ENCODE measurements at regions not wholly inside any gene's neighbourhood (a gene's known extent, or its start where the extent isn't known, plus 50 kb on each side); places are given as distances from the start of the nearest gene placed in this dataset.
"Not testable (repeated sequence)": the region's sequence is repeated elsewhere in the genome, so short reads cannot be mapped to it uniquely, and the experiment has no call there.

- DNase-seq, result not testable (repeated sequence)
Measured at GRCh38 chr21:10368323-10368798, 153.0 kb upstream of the TPTE start.

GRCh38 chr21:10369289-10369688 is 152.1 kb upstream of the TPTE start:
- DNase-seq, result not testable (repeated sequence)

DNA sequence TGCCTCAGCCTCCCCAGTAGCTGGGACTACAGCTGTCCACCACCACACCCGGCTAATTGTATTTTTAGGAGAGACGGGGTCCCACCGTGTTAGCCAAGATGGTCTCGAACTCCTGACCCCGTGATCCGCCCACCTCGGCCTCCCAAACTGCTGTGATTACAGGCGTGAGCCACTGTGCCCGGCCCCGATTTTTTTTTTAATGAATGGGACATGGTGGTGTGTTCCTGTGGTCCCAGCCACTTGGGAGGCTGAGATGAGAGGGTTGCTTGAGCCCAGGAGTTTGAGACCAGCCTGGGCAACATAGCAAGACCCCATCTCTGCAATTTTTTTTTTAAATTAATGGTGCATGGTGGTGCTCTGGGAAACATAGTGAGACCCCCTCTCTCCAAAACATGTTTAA is 143.6 kb upstream of the TPTE start:
- not testable (repeated sequence) for DNase-seq

GRCh38 chr21:10379816-10380215 is 141.6 kb upstream of the TPTE start:
- not testable (repeated sequence) for DNase-seq

DNA sequence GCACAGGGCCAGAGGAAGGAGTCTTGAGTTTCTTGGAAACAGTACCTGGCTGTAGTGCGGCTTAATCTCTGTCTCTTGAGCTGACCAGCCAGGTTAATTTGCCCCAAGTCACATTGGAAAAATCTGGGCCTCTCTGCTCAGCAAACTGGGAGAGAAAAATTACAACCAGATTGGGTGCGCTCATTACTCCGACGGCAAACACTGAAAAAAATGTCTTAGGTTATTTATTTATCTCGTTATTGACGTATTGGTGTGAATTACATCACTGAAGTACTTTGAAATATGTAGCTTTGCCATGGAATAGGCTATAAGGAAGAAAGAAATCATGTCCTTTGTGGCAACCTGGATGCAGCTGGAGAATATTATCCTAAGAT is 139.7 kb upstream of the TPTE start:
- not testable (repeated sequence) for DNase-seq

DNA sequence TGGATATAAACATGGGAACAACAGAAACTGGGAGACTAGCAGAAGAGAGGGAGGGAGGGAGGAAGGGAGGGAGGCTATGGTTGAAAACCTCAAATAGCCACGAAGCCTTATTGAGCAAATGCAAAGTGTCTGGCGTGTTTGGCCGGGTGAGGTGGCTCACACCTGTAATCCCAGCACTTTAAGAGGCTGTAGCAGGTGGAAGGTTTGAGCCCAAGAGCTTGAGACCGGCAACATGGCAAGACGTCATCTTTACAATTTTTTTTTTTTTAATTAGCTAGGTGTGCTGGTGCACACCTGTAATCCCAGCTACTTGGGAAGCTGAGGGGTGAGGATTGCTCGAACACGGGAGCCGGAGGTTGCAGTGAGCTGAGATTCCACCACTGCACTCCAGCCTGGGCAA is 139.2 kb upstream of the TPTE start:
- DNase-seq, result not testable (repeated sequence)

DNA sequence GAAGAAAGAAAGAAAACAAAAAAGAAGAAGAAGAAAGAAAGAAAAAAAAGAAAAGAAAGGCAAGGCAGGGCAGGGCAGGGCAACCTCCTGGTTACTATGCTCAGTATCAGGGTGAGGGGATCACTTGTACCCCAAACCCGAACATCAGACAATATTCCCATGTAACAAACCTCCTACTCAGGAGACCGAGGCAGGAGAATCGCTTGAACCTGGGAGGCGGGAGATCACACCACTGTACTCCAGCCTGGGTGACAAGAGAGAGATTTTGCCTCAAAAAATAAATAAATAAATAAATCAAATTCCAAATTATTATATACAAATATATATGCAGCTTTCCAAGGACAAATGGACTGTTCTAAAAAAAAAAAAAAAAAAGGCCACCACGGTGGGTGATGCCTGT is 138.8 kb upstream of the TPTE start:
- not testable (repeated sequence) for DNase-seq

- DNase-seq, result not testable (repeated sequence)
Measured at GRCh38 chr21:10383571-10383970, 137.8 kb upstream of the TPTE start.

- not testable (repeated sequence) for DNase-seq
Measured at GRCh38 chr21:10384304-10384861, 137.0 kb upstream of the TPTE start.

DNA sequence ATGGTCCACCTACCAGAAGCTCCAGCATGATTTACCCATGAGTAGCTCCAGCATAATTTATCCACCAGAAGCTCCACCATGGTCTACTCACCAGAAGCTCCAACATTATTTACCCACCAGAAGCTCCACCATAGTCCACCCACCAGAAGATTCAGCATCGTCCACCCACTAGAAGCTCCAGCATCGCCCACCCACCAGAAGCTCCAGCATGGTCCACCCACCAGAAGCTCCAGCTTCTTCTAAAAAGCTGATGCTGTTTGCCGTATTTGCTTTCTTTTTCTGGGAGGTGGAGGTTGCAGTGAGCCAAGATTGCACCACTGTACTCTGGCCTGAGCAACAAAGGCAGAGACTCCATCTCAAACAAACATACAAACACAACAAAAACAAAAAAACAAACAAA is 136.2 kb upstream of the TPTE start:
- not testable (repeated sequence) for DNase-seq

DNA sequence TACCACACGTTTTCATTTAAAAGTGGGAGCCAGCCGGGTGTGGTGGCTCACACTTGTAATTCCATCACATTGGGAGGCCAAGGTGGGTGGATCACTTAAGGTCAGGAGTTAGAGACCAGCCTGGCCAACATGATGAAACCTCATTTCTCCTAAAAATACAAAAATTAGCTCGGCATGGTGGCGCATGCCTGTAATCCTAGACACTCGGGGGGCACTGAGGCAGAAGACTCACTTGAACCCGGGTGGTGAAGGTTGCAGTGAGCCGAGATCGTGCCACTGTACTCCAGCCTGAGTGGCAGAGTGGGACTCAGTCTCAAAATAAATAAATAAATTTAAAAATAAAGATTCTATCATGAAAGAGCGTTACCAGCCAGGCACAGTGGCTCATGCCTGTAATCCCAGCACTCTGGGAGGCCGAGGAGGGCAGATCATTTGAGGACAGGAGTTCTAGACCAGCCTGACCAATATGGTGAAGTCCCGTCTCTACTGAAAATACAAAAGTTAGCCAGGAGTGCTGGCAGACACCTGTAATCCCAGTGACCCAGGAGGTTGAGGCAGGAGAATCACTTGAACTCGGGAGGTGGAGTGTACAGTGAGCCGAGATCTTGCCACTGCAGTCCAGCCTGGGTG is 135.4 kb upstream of the TPTE start:
- not testable (repeated sequence) for DNase-seq

- DNase-seq, result not testable (repeated sequence)
Measured at GRCh38 chr21:10387692-10388450, 133.5 kb upstream of the TPTE start.

GRCh38 chr21:10388625-10389024 is 132.8 kb upstream of the TPTE start:
- not testable (repeated sequence) for DNase-seq

DNA sequence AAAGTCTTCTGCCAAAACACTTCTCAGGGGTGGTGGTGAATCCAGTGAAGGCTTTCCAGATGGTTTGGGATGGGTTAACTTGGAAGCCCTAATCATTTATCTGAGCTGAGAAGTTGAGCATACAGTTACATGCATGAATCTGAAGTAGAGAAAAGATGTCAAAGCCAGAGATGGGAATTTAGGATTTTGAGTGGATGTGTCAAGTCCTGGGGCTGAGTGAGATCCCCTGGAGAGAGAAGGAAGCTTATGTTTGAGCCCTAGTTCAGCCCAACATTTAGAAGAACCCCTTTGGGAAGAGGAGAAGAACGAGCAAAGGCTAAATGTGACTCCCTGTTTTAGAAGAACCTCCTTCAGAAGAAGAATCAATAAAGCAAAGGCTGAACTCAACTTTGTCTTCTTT is 129.1 kb upstream of the TPTE start:
- not testable (repeated sequence) for DNase-seq

- not testable (repeated sequence) for DNase-seq
Measured at GRCh38 chr21:10395963-10396362, 125.4 kb upstream of the TPTE start.

DNA sequence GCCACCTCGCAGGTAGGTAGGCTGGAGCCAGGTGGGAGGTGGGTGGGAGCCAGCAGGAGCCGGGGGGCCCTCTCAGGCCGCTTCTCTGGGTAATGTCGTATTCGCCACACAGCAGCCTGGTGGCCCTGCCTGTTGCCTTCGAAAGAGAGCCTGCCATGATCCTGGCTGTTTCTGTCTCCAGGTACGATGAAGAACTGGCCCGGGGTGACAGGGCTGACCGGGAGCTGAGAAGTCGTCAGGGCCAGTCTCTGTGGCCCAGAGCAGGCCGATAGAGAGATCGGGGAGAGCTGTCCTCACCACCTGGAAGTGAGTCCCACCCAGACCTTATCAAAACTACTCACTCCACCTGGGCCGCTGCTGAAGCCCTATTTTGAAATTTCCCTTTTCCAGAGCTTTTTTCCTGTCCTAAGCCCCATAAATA is 123.9 kb upstream of the TPTE start:
- DNase-seq, result not testable (repeated sequence)

- DNase-seq, result not testable (repeated sequence)
Measured at GRCh38 chr21:10398692-10399489, 122.5 kb upstream of the TPTE start.

DNA sequence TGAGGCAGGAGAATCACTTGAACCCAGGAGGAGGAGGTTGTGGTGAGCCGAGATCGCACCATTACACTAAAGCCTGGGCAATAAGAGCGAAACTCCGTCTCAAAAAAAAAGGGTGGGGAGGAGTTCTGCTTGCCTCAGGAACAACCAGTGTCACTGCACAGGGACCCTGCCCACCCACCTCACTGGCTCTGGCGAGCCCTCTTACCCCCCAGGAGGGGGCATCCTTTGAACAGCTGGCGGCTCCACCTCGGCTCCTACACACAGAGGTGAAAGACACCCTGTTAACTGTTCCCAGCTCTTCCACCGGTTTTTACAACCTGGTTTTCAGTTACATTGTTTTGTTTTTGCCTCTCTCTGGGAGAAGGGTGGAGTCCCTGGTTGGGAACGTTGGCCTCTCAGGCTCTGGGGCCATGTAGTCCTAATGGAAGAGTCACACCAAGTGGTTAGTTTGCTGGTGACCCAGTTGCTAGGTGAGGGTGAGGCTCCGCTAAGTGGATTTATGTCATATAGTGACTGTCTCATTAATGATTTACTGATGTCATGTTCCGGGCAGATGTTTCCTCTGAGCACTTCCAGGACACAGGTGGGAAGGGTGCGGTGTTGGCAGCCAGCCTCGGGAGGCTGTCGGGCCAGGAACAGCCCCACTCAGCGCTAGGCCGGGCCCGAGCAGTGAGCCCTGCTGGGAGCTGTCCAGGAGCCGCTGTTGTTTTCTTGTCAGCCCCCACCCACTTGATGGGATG is 120.6 kb upstream of the TPTE start:
- DNase-seq, result not testable (repeated sequence)

DNA sequence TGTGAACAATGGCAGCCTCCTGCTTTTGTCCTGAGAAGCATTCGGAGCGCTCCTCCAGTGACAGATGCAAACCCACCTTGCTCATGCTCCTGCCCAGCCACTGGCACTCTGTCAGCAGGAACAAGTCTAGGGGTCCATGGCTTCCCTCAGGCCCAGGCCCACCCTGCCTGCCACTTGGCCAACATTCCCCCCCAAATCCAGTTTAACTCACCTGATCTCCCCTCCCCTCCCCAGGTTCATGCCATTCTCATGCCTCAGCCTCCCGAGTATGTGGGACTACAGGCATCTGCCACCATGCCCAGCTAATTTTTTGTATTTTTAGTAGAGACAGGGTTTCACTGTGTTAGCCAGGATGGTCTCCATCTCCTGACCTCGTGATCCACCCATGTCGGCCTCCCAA is 118.9 kb upstream of the TPTE start:
- not testable (repeated sequence) for DNase-seq

DNA sequence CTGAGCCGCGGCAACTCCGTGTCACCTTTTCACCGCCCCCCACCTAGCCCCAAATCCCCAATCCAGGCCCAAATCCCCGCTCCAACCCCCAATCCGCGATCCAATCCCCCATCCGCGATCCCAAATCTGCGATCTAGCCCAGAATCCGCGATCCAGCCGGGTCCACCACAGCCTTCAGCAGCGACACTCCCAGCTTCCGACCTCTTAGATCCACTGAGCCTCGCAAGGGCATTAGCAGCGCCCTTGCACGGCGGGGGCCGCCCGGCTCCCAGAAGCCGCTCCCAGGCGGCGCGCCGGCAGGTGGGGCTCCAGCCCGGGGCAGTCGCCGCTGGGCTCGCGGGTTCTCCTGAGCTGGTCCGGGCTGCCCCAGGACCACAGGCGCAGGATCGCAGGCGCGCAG is 116.1 kb upstream of the TPTE start:
- not testable (repeated sequence) for DNase-seq

GRCh38 chr21:10409786-10410185 is 111.6 kb upstream of the TPTE start:
- DNase-seq, result not testable (repeated sequence)

DNA sequence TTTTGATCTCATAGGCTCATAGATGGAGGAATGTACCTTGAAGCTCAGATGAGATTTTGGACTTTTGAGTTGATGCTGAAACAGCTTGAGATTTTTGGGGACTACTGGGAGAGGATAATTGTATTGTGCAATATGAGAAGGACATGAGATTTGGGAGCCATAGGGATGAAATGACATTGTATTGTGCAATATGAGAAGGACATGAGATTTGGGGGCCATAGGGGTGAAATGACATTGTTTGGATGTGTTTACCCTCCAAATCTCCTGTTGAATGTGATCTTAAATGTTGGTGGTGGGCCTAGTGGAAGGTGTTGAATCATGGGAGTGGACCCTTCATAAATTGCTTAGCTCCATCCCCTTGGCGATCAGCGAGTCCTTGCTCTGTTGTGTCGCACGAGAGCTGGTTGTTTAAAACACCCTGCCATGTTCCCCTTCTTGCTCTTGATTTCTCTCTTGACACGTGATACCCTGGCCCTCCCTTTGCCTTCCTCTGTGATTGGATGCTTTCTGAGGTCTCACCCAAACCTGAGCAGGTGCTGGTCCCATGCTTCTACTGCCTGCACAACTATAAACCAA is 110.9 kb upstream of the TPTE start:
- not testable (repeated sequence) for DNase-seq

Measured in CD4-positive, alpha-beta T cell treated with Interleukin-12 subunit alpha and Interleukin-12 subunit beta, for 1 hour (primary cell).